ENCODE measurements at regions not wholly inside any gene's neighbourhood (a gene's known extent, or its start where the extent isn't known, plus 50 kb on each side); places are given as distances from the start of the nearest gene placed in this dataset.

GRCh38 chr21:29441651-29442050, 142.9 kb downstream of the BACH1 start:
- DNase-seq (ENCODE audit: extremely low read depth in 1 of 2, low read depth in 1 of 2): no peak

- DNase-seq (ENCODE audit: extremely low read depth in 1 of 2, low read depth in 1 of 2): no peak
Measured at GRCh38 chr21:29443411-29444010, 144.8 kb downstream of the BACH1 start.

GRCh38 chr21:29448766-29449165, 150.0 kb downstream of the BACH1 start:
- no peak for DNase-seq (ENCODE audit: extremely low read depth in 1 of 2, low read depth in 1 of 2)

GRCh38 chr21:29449306-29449950, 150.7 kb downstream of the BACH1 start:
- no peak for DNase-seq (ENCODE audit: extremely low read depth in 1 of 2, low read depth in 1 of 2)

GRCh38 chr21:29450058-29450457, 151.3 kb downstream of the BACH1 start:
- no peak for DNase-seq (ENCODE audit: extremely low read depth in 1 of 2, low read depth in 1 of 2)

GRCh38 chr21:29453511-29453910, 154.8 kb downstream of the BACH1 start:
- DNase-seq (ENCODE audit: extremely low read depth in 1 of 2, low read depth in 1 of 2): no peak

- no peak for DNase-seq (ENCODE audit: extremely low read depth in 1 of 2, low read depth in 1 of 2)
Measured at GRCh38 chr21:29454179-29454578, 155.5 kb downstream of the BACH1 start.

GRCh38 chr21:29462479-29462878, 163.8 kb downstream of the BACH1 start:
- no peak for DNase-seq (ENCODE audit: extremely low read depth in 1 of 2, low read depth in 1 of 2)

GRCh38 chr21:29465546-29465945, 166.8 kb downstream of the BACH1 start:
- no peak for DNase-seq (ENCODE audit: extremely low read depth in 1 of 2, low read depth in 1 of 2)

GRCh38 chr21:29466532-29466931, 167.8 kb downstream of the BACH1 start:
- DNase-seq (ENCODE audit: extremely low read depth in 1 of 2, low read depth in 1 of 2): no peak

GRCh38 chr21:29470397-29470796, 171.7 kb downstream of the BACH1 start:
- no peak for DNase-seq (ENCODE audit: extremely low read depth in 1 of 2, low read depth in 1 of 2)

GRCh38 chr21:29473808-29474207, 175.1 kb downstream of the BACH1 start:
- DNase-seq (ENCODE audit: extremely low read depth in 1 of 2, low read depth in 1 of 2): no peak

GRCh38 chr21:29475329-29475728, 176.6 kb downstream of the BACH1 start:
- no peak for DNase-seq (ENCODE audit: extremely low read depth in 1 of 2, low read depth in 1 of 2)

- DNase-seq (ENCODE audit: extremely low read depth in 1 of 2, low read depth in 1 of 2): no peak
Measured at GRCh38 chr21:29477347-29477746, 178.6 kb downstream of the BACH1 start.

- no peak for DNase-seq (ENCODE audit: extremely low read depth in 1 of 2, low read depth in 1 of 2)
Measured at GRCh38 chr21:29477941-29478340, 179.2 kb downstream of the BACH1 start.

GRCh38 chr21:29481081-29481480, 182.4 kb downstream of the BACH1 start:
- no peak for DNase-seq (ENCODE audit: extremely low read depth in 1 of 2, low read depth in 1 of 2)

- DNase-seq (ENCODE audit: extremely low read depth in 1 of 2, low read depth in 1 of 2): no peak
Measured at GRCh38 chr21:29481641-29482040, 182.9 kb downstream of the BACH1 start.

- DNase-seq (ENCODE audit: extremely low read depth in 1 of 2, low read depth in 1 of 2): no peak
Measured at GRCh38 chr21:29486306-29486807, 187.6 kb downstream of the BACH1 start.
